Gastroesophageal sphincter (tissue), 4 donors: ENCODE measurements at regions not wholly inside any gene's neighbourhood (a gene's known extent, or its start where the extent isn't known, plus 50 kb on each side); places are given as distances from the start of the nearest gene placed in this dataset.

ENCODE experiments used
- ATAC-seq: fragments of 150-250 bp; one replicate; pipeline ENCODE4 v1.9.1; 2016; ENCODE audit warnings: mild to moderate bottlenecking, moderate library complexity
- H3K27ac ChIP-seq, 4 donors: fragments of 200-600 bp; sonication (generic) in 3 of 4; 1 replicate in 3 of 4; 2 replicates in 1 of 4; pipeline ENCODE4 v1.5.1; 2016 to 2019
- H3K27me3 ChIP-seq: fragments of 200-600 bp; sonication (generic); one replicate; pipeline ENCODE4 v1.5.1; 2019
- H3K36me3 ChIP-seq, 2 donors: fragments of 200-600 bp; sonication (generic); one replicate each; pipeline ENCODE4 v1.5.1; 2019; ENCODE audit warnings: control low read depth in 1 of 2
- H3K4me1 ChIP-seq, 3 donors: fragments of 200-600 bp; sonication (generic); 1 replicate in 2 of 3; 2 replicates in 1 of 3; pipeline ENCODE4 v1.5.1; 2016 to 2019; ENCODE audit warnings: control low read depth in 2 of 3
- H3K4me3 ChIP-seq, 2 donors: fragments of 200-600 bp; sonication (generic); one replicate each; pipeline ENCODE4 v1.5.1; 2019; ENCODE audit warnings: mild to moderate bottlenecking in 1 of 2, moderate library complexity in 1 of 2
- H3K9me3 ChIP-seq, 3 donors: fragments of 200-600 bp; sonication (generic); one replicate each; pipeline ENCODE4 v1.5.1; 2017 to 2019; ENCODE audit warnings: control low read depth in 2 of 3
- CTCF ChIP-seq, 4 experiments: fragments of 200-600 bp in 2 of 4; fragments of 450-650 bp in 2 of 4; sonication (generic) in 1 of 4; IDR thresholded peaks; one replicate each; pipeline ENCODE4 v1.5.1; 2017 to 2019; ENCODE audit warnings: antibody characterized with exemption in 4 of 4, mild to moderate bottlenecking in 2 of 4, moderate library complexity in 2 of 4
- EP300 ChIP-seq: sonication (generic); formaldehyde crosslinking; IDR thresholded peaks from one replicate; pipeline ENCODE4 v1.6.1; 2017; ENCODE audit warnings: antibody characterized with exemption, mild to moderate bottlenecking
- POLR2A ChIP-seq, 2 donors: fragments of 450-650 bp; IDR thresholded peaks; one replicate each; pipeline ENCODE4 v1.6.1; 2017; ENCODE audit warnings: antibody characterized with exemption in 2 of 2, mild to moderate bottlenecking in 2 of 2, moderate library complexity in 1 of 2
- POLR2AphosphoS5 ChIP-seq: sonication (generic); formaldehyde crosslinking; IDR thresholded peaks from one replicate; pipeline ENCODE4 v1.6.1; 2017; ENCODE audit warnings: antibody characterized with exemption
- WGBS, 2 donors: methylation state at CpG; one replicate each; pipeline ENCODE4 v1.1.5; 2018; ENCODE audit warnings: low coverage in 1 of 2; 5-methylcytosine and 5-hydroxymethylcytosine counted together

- no peak for ATAC-seq
- H3K27ac ChIP-seq = no peak overlapping the region
- no peaks in the 10 kb centered on the region for H3K9me3 ChIP-seq
- no peaks in the 10 kb centered on the region for H3K4me1 ChIP-seq
- no peaks in the 10 kb centered on the region for H3K36me3 ChIP-seq
- no peaks in the 10 kb centered on the region for H3K27me3 ChIP-seq
- WGBS, 2 donors = 80 to 100% methylated on average over 1 of the region's 2 CpGs
- H3K4me3 ChIP-seq = no peak overlapping the region
- TF ChIP-seq POLR2A (IDR thresholded peaks at IDR 0.05) (no peak), CTCF (IDR thresholded peaks at IDR 0.05) (no peak), EP300 (no peak), POLR2AphosphoS5 (no peak)
Measured at GRCh38 chrX:42975906-42976305, 197.9 kb upstream of the PPP1R2C start.

- no peak for ATAC-seq
- H3K36me3 ChIP-seq = no peaks in the 10 kb centered on the region
- TF ChIP-seq CTCF (IDR thresholded peaks at IDR 0.05) (no peak), POLR2A (IDR thresholded peaks at IDR 0.05) (no peak), EP300 (no peak), POLR2AphosphoS5 (no peak)
- no peak overlapping the region for H3K4me3 ChIP-seq
- H3K4me1 ChIP-seq = no peaks in the 10 kb centered on the region
- no peak overlapping the region for H3K27ac ChIP-seq
- 63% methylated on average over 2 of the region's 2 CpGs; no CpG with 5 or more reads in 1 of the 2 donors for WGBS, 2 donors
- no peaks in the 10 kb centered on the region for H3K27me3 ChIP-seq
- no peaks in the 10 kb centered on the region for H3K9me3 ChIP-seq
Measured at GRCh38 chrX:42976746-42977366, 198.9 kb upstream of the PPP1R2C start.

- Histone ChIP-seq H3K27me3 (no peaks in the 10 kb centered on the region), H3K36me3 (no peaks in the 10 kb centered on the region), H3K27ac (no peak overlapping the region), H3K4me3 (no peak overlapping the region), H3K9me3 (no peaks in the 10 kb centered on the region), H3K4me1 (no peaks in the 10 kb centered on the region)
- no peak for ATAC-seq
- no peak for TF ChIP-seq EP300
- TF ChIP-seq POLR2A (IDR thresholded peaks at IDR 0.05) = no peak
- TF ChIP-seq POLR2AphosphoS5 = no peak
- no peak for TF ChIP-seq CTCF (IDR thresholded peaks at IDR 0.05)
- WGBS, 2 donors = 86 to 100% methylated on average over 2 of the region's 3 CpGs
Measured at GRCh38 chrX:42978655-42979379, 200.9 kb upstream of the PPP1R2C start.

- no peaks in the 10 kb centered on the region for H3K36me3 ChIP-seq
- no peak overlapping the region for H3K27ac ChIP-seq
- H3K4me1 ChIP-seq = no peaks in the 10 kb centered on the region
- no peak for ATAC-seq
- no peak overlapping the region for H3K4me3 ChIP-seq
- 40 to 80% methylated on average over 1 of the region's 1 CpG for WGBS, 2 donors
- TF ChIP-seq CTCF (IDR thresholded peaks at IDR 0.05) (no peak), EP300 (no peak), POLR2A (IDR thresholded peaks at IDR 0.05) (no peak), POLR2AphosphoS5 (no peak)
- H3K27me3 ChIP-seq = no peaks in the 10 kb centered on the region
- H3K9me3 ChIP-seq = no peaks in the 10 kb centered on the region
Measured at GRCh38 chrX:42988700-42989099, 210.7 kb upstream of the PPP1R2C start.
